Smooth muscle cell (in vitro differentiated cells): ENCODE measurements at regions not wholly inside any gene's neighbourhood (a gene's known extent, or its start where the extent isn't known, plus 50 kb on each side); places are given as distances from the start of the nearest gene placed in this dataset.

Source experiments
- DNase-seq: peaks from one replicate; lab custom pipeline; 2025; ENCODE audit not compliant: unreplicated experiment; lab: John Stamatoyannopoulos, UW
- H2AFZ ChIP-seq: fragments of 200-600 bp; sonication (generic); 2 replicates; pipeline ENCODE4 v1.6.0; 2016; ENCODE audit warnings: antibody characterized with exemption, low read depth, mild to moderate bottlenecking
- H3F3A ChIP-seq: fragments of 200-600 bp; sonication (generic); 2 replicates; pipeline ENCODE4 v1.6.0; 2017; ENCODE audit warnings: antibody characterized with exemption, low read depth
- H3K27ac ChIP-seq: fragments of 200-600 bp; sonication (generic); 2 replicates; pipeline ENCODE4 v1.5.1; 2016; ENCODE audit warnings: low read depth, mild to moderate bottlenecking
- H3K27me3 ChIP-seq: fragments of 200-600 bp; sonication (generic); 2 replicates; pipeline ENCODE4 v1.6.1; 2016; ENCODE audit warnings: low read depth, mild to moderate bottlenecking
- H3K36me3 ChIP-seq: fragments of 200-600 bp; sonication (generic); 2 replicates; pipeline ENCODE4 v1.5.1; 2016; ENCODE audit warnings: low read depth
- H3K4me1 ChIP-seq: fragments of 200-600 bp; sonication (generic); 2 replicates; pipeline ENCODE4 v1.5.1; 2016; ENCODE audit warnings: low read depth
- H3K4me2 ChIP-seq: fragments of 200-600 bp; sonication (generic); 2 replicates; pipeline ENCODE4 v1.6.0; 2016; ENCODE audit warnings: mild to moderate bottlenecking
- H3K4me3 ChIP-seq: fragments of 200-600 bp; sonication (generic); 2 replicates; pipeline ENCODE4 v1.5.1; 2016; ENCODE audit warnings: mild to moderate bottlenecking
- H3K79me2 ChIP-seq: fragments of 200-600 bp; sonication (generic); 2 replicates; pipeline ENCODE4 v1.6.0; 2016; ENCODE audit warnings: low read depth, mild to moderate bottlenecking
- H3K9ac ChIP-seq: fragments of 200-600 bp; sonication (generic); 2 replicates; pipeline ENCODE4 v1.6.0; 2016; ENCODE audit warnings: low read depth
- H3K9me3 ChIP-seq: fragments of 200-600 bp; sonication (generic); replicated peaks from 2 replicates; pipeline ENCODE4 v1.5.1; 2016; ENCODE audit warnings: low read depth
- H4K20me1 ChIP-seq: fragments of 200-600 bp; sonication (generic); 2 replicates; pipeline ENCODE4 v1.6.0; 2016; ENCODE audit warnings: low read depth
- WGBS: methylation state at CpG from one replicate; pipeline ENCODE4 v1.1.7; 2016; ENCODE audit warnings: low lambda C conversion rate; 5-methylcytosine and 5-hydroxymethylcytosine counted together
- TF ChIP-seq, protein P1 (sequence below): fragments of 200-600 bp; sonication (generic); IDR thresholded peaks from 2 replicates; pipeline ENCODE4 v1.5.1; 2017; ENCODE audit warnings: borderline replicate concordance, mild to moderate bottlenecking, antibody characterized with exemption; ENCODE audit not compliant: insufficient read depth, poor library complexity, severe bottlenecking

DNA sequence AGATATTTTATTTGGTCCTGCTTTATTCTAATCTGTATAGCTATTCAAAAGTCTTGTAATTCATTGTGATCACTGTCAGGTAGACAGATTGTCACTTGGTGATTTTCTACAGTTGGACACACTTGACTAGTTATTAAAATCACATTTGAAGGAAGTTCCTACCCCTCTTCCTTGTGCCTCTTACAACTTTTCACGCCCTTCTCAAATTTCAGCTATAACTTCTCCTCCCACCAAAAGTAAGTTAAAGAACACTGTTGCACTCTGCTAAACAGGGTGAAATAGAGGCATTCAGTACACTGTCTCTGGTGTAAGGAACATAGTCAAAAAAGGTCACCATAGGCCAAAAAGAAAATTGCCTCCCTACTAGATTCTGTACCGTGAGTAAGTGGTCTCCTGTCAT lies 142.1 kb upstream of the POU5F2 start:
- H3K27me3 ChIP-seq: no peaks in the 10 kb centered on the region
- H4K20me1 ChIP-seq: no peaks in the 10 kb centered on the region
- no peak for DNase-seq
- H2AFZ ChIP-seq: no peak overlapping the region
- H3F3A ChIP-seq: no peaks in the 10 kb centered on the region
- no peaks in the 10 kb centered on the region for H3K4me1 ChIP-seq
- TF ChIP-seq, protein P1, sequence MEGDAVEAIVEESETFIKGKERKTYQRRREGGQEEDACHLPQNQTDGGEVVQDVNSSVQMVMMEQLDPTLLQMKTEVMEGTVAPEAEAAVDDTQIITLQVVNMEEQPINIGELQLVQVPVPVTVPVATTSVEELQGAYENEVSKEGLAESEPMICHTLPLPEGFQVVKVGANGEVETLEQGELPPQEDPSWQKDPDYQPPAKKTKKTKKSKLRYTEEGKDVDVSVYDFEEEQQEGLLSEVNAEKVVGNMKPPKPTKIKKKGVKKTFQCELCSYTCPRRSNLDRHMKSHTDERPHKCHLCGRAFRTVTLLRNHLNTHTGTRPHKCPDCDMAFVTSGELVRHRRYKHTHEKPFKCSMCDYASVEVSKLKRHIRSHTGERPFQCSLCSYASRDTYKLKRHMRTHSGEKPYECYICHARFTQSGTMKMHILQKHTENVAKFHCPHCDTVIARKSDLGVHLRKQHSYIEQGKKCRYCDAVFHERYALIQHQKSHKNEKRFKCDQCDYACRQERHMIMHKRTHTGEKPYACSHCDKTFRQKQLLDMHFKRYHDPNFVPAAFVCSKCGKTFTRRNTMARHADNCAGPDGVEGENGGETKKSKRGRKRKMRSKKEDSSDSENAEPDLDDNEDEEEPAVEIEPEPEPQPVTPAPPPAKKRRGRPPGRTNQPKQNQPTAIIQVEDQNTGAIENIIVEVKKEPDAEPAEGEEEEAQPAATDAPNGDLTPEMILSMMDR: no peak
- no peaks in the 10 kb centered on the region for H3K79me2 ChIP-seq
- no peaks in the 10 kb centered on the region for H3K9me3 ChIP-seq
- no peak overlapping the region for H3K27ac ChIP-seq
- H3K9ac ChIP-seq: no peak overlapping the region
- WGBS: 72% methylated on average over 2 of the region's 2 CpGs
- no peak overlapping the region for H3K4me2 ChIP-seq
- H3K4me3 ChIP-seq: no peak overlapping the region
- no peaks in the 10 kb centered on the region for H3K36me3 ChIP-seq

DNA sequence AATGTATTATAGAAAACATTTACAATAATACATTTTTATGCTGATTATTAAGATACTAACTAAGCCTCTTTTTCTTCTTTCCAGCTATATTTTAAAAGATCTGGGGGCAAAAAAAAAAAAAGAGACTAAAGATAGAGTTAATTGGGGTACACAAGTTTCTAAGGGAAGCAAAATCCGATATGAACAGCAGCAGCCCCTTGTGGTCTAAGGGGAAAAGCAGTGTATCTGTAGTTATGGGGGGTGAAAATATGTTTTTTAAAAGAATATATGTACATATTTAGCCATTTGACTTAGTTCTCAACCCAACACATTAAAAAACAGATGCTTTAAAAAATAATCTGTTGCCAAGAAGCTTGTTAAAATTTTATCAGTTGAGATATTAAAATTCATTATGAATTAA lies 134.3 kb upstream of the POU5F2 start:
- no peak overlapping the region for H3K9ac ChIP-seq

DNA sequence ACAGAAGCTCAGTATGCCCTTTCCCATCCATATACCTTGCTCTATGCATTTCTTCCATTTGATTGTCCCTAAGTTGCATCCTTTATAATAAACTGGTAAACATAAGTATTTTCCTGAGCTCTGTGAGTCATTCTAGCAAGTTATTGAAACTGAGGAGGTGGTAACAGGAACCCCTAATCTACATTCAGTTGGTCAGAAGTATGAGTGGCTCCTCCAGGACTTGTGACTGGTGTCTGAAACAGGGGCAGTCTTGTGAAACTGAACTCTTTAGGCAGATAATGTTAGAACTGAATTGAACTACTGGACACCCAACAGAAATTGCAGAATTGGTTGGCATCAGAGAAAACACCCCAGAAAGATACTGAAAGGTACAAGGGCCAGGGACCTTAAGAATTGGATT lies 133.1 kb upstream of the POU5F2 start:
- no peaks in the 10 kb centered on the region for H3F3A ChIP-seq
- TF ChIP-seq, protein P1: no peak

More for the DNA sequence above, 134.3 kb upstream of the POU5F2 start:
- Histone ChIP-seq H2AFZ (no peak overlapping the region), H4K20me1 (no peaks in the 10 kb centered on the region), H3K4me2 (no peak overlapping the region), H3K36me3 (no peaks in the 10 kb centered on the region), H3F3A (no peaks in the 10 kb centered on the region), H3K27ac (no peak overlapping the region), H3K4me3 (no peak overlapping the region), H3K79me2 (no peaks in the 10 kb centered on the region), H3K9me3 (no peaks in the 10 kb centered on the region), H3K27me3 (no peaks in the 10 kb centered on the region), H3K4me1 (no peaks in the 10 kb centered on the region)
- no peak for DNase-seq
- TF ChIP-seq, protein P1: no peak
- 82% methylated on average over 1 of the region's 1 CpG for WGBS

DNA sequence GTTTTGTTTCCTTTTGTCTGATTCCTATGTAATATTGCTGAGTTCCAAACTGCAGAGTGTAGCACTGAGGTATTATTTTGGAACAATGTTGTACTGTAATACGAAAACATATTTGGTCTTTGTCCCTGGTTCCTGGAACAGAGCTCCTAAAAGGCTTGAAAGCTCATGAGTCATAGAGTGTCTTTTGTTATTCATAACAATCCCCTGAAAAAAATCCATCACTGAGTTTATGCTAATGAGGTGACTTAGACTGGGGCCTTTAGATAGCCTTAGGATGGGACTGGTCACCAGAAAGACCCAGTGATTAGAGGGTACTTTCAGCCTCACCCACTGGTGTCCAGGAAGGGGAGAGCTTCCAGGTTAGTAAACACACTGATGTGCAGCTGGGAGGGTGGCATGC lies 132.7 kb upstream of the POU5F2 start:
- H3K9ac ChIP-seq: no peak overlapping the region
- no peaks in the 10 kb centered on the region for H3K27me3 ChIP-seq
- no peak overlapping the region for H3K4me3 ChIP-seq
- no peaks in the 10 kb centered on the region for H3F3A ChIP-seq
- no peaks in the 10 kb centered on the region for H3K36me3 ChIP-seq
- TF ChIP-seq, protein P1: no peak
- H3K4me1 ChIP-seq: no peaks in the 10 kb centered on the region
- H3K79me2 ChIP-seq: no peaks in the 10 kb centered on the region
- no peaks in the 10 kb centered on the region for H3K9me3 ChIP-seq
- H3K27ac ChIP-seq: no peak overlapping the region
- WGBS: 71% methylated on average over 1 of the region's 1 CpG
- no peak for DNase-seq
- H2AFZ ChIP-seq: no peak overlapping the region
- no peaks in the 10 kb centered on the region for H4K20me1 ChIP-seq
- H3K4me2 ChIP-seq: no peak overlapping the region

More for the DNA sequence above, 133.1 kb upstream of the POU5F2 start:
- H3K79me2 ChIP-seq: no peaks in the 10 kb centered on the region
- no peaks in the 10 kb centered on the region for H3K36me3 ChIP-seq
- H3K4me3 ChIP-seq: no peak overlapping the region
- no peaks in the 10 kb centered on the region for H3K4me1 ChIP-seq
- DNase-seq: no peak
- no peaks in the 10 kb centered on the region for H4K20me1 ChIP-seq
- no peaks in the 10 kb centered on the region for H3K27me3 ChIP-seq
- H3K9ac ChIP-seq: no peak overlapping the region
- no peak overlapping the region for H3K27ac ChIP-seq
- no peaks in the 10 kb centered on the region for H3K9me3 ChIP-seq
- H2AFZ ChIP-seq: no peak overlapping the region
- H3K4me2 ChIP-seq: no peak overlapping the region
